DND-41 (cell line): ENCODE measurements at regions not wholly inside any gene's neighbourhood (a gene's known extent, or its start where the extent isn't known, plus 50 kb on each side); places are given as distances from the start of the nearest gene placed in this dataset.

ENCODE experiments used
- ATAC-seq: fragments of 200-7000 bp; cut with Tn5 transposase; 3 replicates; pipeline ENCODE4 v1.9.1; 2021; ENCODE audit warnings: low read depth; ENCODE audit not compliant: insufficient read depth
- DNase-seq: peaks from one replicate; pipeline ENCODE4 v3.0.0-alpha.2; 2020
- H2AFZ ChIP-seq: 2 replicates; pipeline ENCODE4 v1.6.0; 2012; ENCODE audit warnings: low read depth, low read length
- H3K27ac ChIP-seq: 2 replicates; pipeline ENCODE4 v1.5.1; 2012; ENCODE audit warnings: low read length, inconsistent platforms
- H3K27me3 ChIP-seq: fragments of 200-600 bp; sonication (generic); 2 replicates; pipeline ENCODE4 v1.6.0; 2012; ENCODE audit warnings: low read length, mild to moderate bottlenecking, inconsistent platforms; ENCODE audit not compliant: insufficient read depth, poor library complexity
- H3K36me3 ChIP-seq: 2 replicates; pipeline ENCODE4 v1.5.1; 2012; ENCODE audit warnings: low read length, inconsistent platforms; ENCODE audit not compliant: insufficient read depth
- H3K4me1 ChIP-seq: 2 replicates; pipeline ENCODE4 v1.5.1; 2012; ENCODE audit warnings: mild to moderate bottlenecking, low read length; ENCODE audit not compliant: insufficient read depth
- H3K4me2 ChIP-seq: 2 replicates; pipeline ENCODE4 v1.6.0; 2012; ENCODE audit warnings: mild to moderate bottlenecking, moderate library complexity, low read length, inconsistent platforms; ENCODE audit not compliant: insufficient read depth
- H3K4me3 ChIP-seq, 2 experiments: fragments of 200-600 bp in 1 of 2; shearing (Covaris generic) in 1 of 2; 2 replicates each; pipeline ENCODE4 v1.5.1; 2012 to 2016; ENCODE audit warnings: inconsistent platforms in 2 of 2, low read length in 2 of 2, mild to moderate bottlenecking in 2 of 2, low read depth in 1 of 2, moderate library complexity in 1 of 2
- H3K79me2 ChIP-seq: 2 replicates; pipeline ENCODE4 v1.6.0; 2012; ENCODE audit warnings: low read length, inconsistent platforms; ENCODE audit not compliant: insufficient read depth
- H3K9ac ChIP-seq: 2 replicates; pipeline ENCODE4 v1.6.0; 2012; ENCODE audit warnings: low read depth, mild to moderate bottlenecking, inconsistent platforms, low read length, moderate library complexity
- H3K9me3 ChIP-seq: 2 replicates; pipeline ENCODE4 v1.5.1; 2012; ENCODE audit warnings: low read length, moderate library complexity, mild to moderate bottlenecking, inconsistent platforms; ENCODE audit not compliant: insufficient read depth, severe bottlenecking
- H4K20me1 ChIP-seq: 2 replicates; pipeline ENCODE4 v1.6.0; 2012; ENCODE audit warnings: low read length; ENCODE audit not compliant: insufficient read depth
- EZH2 ChIP-seq: IDR thresholded peaks from 3 replicates; pipeline ENCODE4 v1.6.1; 2012; ENCODE audit warnings: borderline replicate concordance, low read depth, mild to moderate bottlenecking, moderate library complexity, low read length, inconsistent platforms; ENCODE audit not compliant: severe bottlenecking
- TF ChIP-seq, protein P1 (sequence below): IDR thresholded peaks from 2 replicates; pipeline ENCODE4 v1.5.1; 2012; ENCODE audit warnings: borderline replicate concordance, low read length, moderate library complexity, mild to moderate bottlenecking; ENCODE audit not compliant: poor library complexity, severe bottlenecking; ENCODE audit errors: extremely low read depth

DNA sequence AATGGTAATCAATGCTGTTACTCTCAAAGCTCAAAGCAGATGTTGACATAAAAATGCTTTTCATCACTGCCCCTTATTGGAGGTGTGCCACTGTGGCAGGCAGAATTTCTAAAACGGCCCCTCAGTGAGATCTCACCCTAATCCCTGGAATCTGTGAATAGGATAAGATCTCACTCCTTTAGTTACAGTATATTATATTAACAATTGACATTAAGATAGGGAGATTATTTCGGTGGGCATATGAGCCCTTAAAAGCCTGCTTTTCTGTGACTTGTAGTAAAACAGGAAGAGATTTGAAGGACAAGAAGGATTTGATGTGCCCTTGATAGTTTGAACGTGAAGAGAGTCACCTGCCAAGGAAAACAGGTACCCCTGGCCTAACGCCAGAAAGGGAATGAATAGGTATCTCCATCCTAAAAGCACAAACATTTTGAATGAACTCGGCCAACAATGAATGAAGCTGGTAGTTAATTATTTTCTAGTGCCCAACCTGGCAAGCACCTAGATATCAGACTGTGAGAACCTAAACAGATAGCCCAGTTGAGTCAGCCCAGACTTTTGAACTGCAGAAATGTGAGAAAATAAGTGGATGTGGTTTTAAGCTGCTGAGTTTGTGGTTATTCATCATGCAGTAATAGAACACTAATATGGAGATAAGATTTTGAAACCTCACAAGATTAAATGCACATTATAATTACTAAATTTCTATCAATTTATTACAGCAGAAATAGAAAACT is 881.6 kb downstream of the PCDH18 start:
- Histone ChIP-seq H4K20me1 (no peaks in the 10 kb centered on the region), H3K4me2 (peak overlapping the region; percentile 32; the same call in 1 of the 2 replicates), H3K36me3 (no peaks in the 10 kb centered on the region), H2AFZ (peak overlapping the region; percentile 37; the same call in 1 of the 2 replicates), H3K79me2 (no peaks in the 10 kb centered on the region), H3K27ac (peak overlapping the region; percentile 56), H3K9me3 (no peaks in the 10 kb centered on the region), H3K27me3 (no peaks in the 10 kb centered on the region), H3K9ac (no peak overlapping the region), H3K4me3 (no peak overlapping the region), H3K4me1 (peaks cover 29% of the 10 kb centered on the region)
- ATAC-seq (peak; percentile 92), DNase-seq (peak; percentile 55)
- TF ChIP-seq, protein P1, sequence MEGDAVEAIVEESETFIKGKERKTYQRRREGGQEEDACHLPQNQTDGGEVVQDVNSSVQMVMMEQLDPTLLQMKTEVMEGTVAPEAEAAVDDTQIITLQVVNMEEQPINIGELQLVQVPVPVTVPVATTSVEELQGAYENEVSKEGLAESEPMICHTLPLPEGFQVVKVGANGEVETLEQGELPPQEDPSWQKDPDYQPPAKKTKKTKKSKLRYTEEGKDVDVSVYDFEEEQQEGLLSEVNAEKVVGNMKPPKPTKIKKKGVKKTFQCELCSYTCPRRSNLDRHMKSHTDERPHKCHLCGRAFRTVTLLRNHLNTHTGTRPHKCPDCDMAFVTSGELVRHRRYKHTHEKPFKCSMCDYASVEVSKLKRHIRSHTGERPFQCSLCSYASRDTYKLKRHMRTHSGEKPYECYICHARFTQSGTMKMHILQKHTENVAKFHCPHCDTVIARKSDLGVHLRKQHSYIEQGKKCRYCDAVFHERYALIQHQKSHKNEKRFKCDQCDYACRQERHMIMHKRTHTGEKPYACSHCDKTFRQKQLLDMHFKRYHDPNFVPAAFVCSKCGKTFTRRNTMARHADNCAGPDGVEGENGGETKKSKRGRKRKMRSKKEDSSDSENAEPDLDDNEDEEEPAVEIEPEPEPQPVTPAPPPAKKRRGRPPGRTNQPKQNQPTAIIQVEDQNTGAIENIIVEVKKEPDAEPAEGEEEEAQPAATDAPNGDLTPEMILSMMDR: no peak
- TF ChIP-seq EZH2: no peak

DNA sequence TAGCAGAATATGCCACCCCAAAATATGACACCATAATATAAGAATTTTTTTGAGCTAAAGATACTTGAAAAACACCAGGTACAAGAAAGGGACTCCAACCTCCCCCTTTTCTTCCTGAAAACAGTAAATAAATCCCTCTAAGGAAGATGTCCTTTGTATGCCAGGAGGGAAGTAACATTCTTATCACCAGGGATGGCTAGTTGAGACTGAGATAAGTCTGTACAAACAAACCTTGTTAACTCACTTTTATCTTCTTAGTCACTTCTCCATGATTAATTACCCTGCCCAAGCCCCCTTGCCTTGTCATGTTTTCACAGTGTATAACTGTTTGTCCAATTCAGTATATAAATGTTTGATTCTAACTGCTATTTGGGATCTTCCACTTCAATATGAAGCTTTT is 888.0 kb downstream of the PCDH18 start:
- no peaks in the 10 kb centered on the region for H3K36me3 ChIP-seq
- H3K27ac ChIP-seq: no peak overlapping the region
- H4K20me1 ChIP-seq: no peaks in the 10 kb centered on the region
- DNase-seq (no peak), ATAC-seq (no peak)
- no peaks in the 10 kb centered on the region for H3K4me1 ChIP-seq
- no peak overlapping the region for H3K4me3 ChIP-seq
- no peak for TF ChIP-seq EZH2
- TF ChIP-seq, protein P1: no peak
- H3K79me2 ChIP-seq: no peaks in the 10 kb centered on the region
- no peak overlapping the region for H3K9ac ChIP-seq
- H3K4me2 ChIP-seq: no peak overlapping the region
- no peaks in the 10 kb centered on the region for H3K27me3 ChIP-seq
- no peak overlapping the region for H2AFZ ChIP-seq
- no peaks in the 10 kb centered on the region for H3K9me3 ChIP-seq

DNA sequence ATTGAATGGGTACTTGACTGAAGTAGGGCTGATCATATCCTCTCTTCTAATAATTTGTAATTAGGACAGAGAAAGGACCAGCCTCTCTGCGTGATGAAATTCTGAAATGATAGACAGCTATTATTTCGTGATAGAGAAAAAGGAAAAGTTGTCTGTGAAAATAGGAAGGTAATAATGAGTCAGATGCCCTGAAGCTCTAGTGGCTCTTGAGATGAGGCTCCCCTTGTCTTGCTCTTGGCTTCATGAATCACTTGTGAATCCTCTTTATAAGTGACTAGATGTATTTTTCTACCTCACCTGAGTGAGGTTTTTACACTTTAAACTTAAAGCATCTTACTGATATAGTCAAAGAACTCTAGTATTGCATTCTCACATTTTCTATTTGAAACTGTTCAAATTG is 888.9 kb downstream of the PCDH18 start:
- H3K27me3 ChIP-seq: no peaks in the 10 kb centered on the region
- H3K9ac ChIP-seq: no peak overlapping the region
- H3K4me1 ChIP-seq: no peaks in the 10 kb centered on the region
- ATAC-seq (no peak), DNase-seq (no peak)
- H4K20me1 ChIP-seq: no peaks in the 10 kb centered on the region
- no peaks in the 10 kb centered on the region for H3K36me3 ChIP-seq
- H3K9me3 ChIP-seq: no peaks in the 10 kb centered on the region
- H2AFZ ChIP-seq: no peak overlapping the region
- no peaks in the 10 kb centered on the region for H3K79me2 ChIP-seq
- no peak overlapping the region for H3K27ac ChIP-seq
- H3K4me3 ChIP-seq: no peak overlapping the region
- no peak overlapping the region for H3K4me2 ChIP-seq
- no peak for TF ChIP-seq EZH2
- TF ChIP-seq, protein P1: no peak
